ENCODE measurements at regions not wholly inside any gene's neighbourhood (a gene's known extent, or its start where the extent isn't known, plus 50 kb on each side); places are given as distances from the start of the nearest gene placed in this dataset.
A peak's percentile ranks its signal among the peaks of the same experiment; 100 is the strongest.
"Not testable (repeated sequence)": the region's sequence is repeated elsewhere in the genome, so short reads cannot be mapped to it uniquely, and the experiment has no call there.

GRCh38 chr2:89537862-89538261 is 846.4 kb downstream of the RPIA start:
- H3K9me3 ChIP-seq (ENCODE audit: control insufficient read depth, low read depth, low read length); H3K4me1 ChIP-seq (ENCODE audit: control insufficient read depth, low read depth, low read length): not testable (repeated sequence)

GRCh38 chr2:89544110-89544509 is 852.6 kb downstream of the RPIA start:
- not testable (repeated sequence) for H3K9me3 ChIP-seq (ENCODE audit: control insufficient read depth, low read depth, low read length); H3K4me3 ChIP-seq (ENCODE audit: low read length); H3K9ac ChIP-seq (ENCODE audit: low read length); H3K27me3 ChIP-seq (ENCODE audit: control insufficient read depth, insufficient read depth, low read length); H3K27ac ChIP-seq (ENCODE audit: low read length); H3K36me3 ChIP-seq (ENCODE audit: control insufficient read depth, low read depth, low read length); H3K4me1 ChIP-seq (ENCODE audit: control insufficient read depth, low read depth, low read length)

More at GRCh38 chr2:89537862-89538261, 846.4 kb downstream of the RPIA start:
- H3K4me3 ChIP-seq (ENCODE audit: low read length); H3K9ac ChIP-seq (ENCODE audit: low read length); H3K36me3 ChIP-seq (ENCODE audit: control insufficient read depth, low read depth, low read length); H3K27ac ChIP-seq (ENCODE audit: low read length); H3K27me3 ChIP-seq (ENCODE audit: control insufficient read depth, insufficient read depth, low read length): not testable (repeated sequence)

DNA sequence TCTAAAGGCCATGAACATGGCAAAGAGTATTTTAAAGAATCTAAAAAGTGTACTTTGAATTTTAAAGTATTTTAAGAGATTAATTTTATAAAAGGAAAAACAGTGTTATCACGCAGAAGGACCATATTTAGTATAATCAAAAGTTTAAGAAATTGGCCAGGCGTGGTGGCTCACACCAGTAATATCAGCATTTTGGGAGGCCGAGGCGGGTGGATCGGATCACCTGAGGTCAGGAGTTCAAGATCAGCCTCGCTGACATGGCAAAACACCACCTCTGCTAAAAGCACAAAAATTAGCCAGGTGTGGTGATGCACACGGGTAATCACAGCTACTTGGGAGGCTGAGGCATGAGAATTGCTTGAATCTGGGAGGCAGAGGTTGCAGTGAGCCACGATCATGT is 887.7 kb downstream of the RPIA start:
- H3K9ac ChIP-seq (ENCODE audit: low read length); H3K27me3 ChIP-seq (ENCODE audit: control insufficient read depth, insufficient read depth, low read length); H3K36me3 ChIP-seq (ENCODE audit: control insufficient read depth, low read depth, low read length); H3K4me3 ChIP-seq (ENCODE audit: low read length); H3K27ac ChIP-seq (ENCODE audit: low read length); H3K9me3 ChIP-seq (ENCODE audit: control insufficient read depth, low read depth, low read length); H3K4me1 ChIP-seq (ENCODE audit: control insufficient read depth, low read depth, low read length): not testable (repeated sequence)

GRCh38 chr2:89582816-89583215 is 891.3 kb downstream of the RPIA start:
- H3K27ac ChIP-seq (ENCODE audit: low read length); H3K4me1 ChIP-seq (ENCODE audit: control insufficient read depth, low read depth, low read length); H3K27me3 ChIP-seq (ENCODE audit: control insufficient read depth, insufficient read depth, low read length); H3K9me3 ChIP-seq (ENCODE audit: control insufficient read depth, low read depth, low read length); H3K9ac ChIP-seq (ENCODE audit: low read length); H3K36me3 ChIP-seq (ENCODE audit: control insufficient read depth, low read depth, low read length); H3K4me3 ChIP-seq (ENCODE audit: low read length): not testable (repeated sequence)

GRCh38 chr2:89584046-89584445 is 892.6 kb downstream of the RPIA start:
- not testable (repeated sequence) for H3K36me3 ChIP-seq (ENCODE audit: control insufficient read depth, low read depth, low read length); H3K27me3 ChIP-seq (ENCODE audit: control insufficient read depth, insufficient read depth, low read length); H3K9ac ChIP-seq (ENCODE audit: low read length)

DNA sequence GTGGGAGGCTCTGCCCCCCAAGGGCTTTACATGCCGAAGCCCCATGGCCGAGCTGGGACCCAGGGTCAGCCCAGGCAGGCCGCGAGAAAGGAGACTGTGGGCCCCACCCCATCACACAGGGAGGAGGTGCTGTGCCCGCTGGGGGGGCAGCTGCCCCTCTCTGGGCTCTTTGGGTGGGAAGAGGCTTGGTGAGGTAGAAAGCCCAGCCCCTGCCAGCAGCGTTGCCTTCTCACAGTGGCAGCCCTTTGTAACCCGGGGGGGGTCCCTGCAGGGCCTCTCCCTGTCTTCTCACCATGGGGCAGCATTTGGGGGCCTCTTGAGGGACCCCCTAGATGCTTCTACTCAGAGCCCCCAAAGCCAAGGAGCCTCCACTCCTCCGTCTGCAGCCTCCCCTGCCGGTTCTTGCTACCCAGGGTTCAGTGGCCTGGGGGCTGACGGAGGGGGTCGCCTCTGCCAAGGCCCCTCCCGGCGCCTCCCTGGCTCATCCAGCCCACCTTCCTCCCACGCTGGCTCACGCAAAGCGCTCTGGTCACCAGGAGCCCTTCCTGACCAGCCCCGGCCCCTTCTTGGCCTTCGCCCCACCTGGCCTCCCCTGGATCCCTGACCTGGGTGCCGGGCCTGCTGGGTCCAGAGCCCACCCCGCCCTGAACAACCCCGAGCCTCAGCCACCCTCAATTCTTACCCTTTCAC is 893.5 kb downstream of the RPIA start:
- H3K4me3 ChIP-seq (ENCODE audit: low read length), result peak overlapping the region; percentile 56
- H3K36me3 ChIP-seq (ENCODE audit: control insufficient read depth, low read depth, low read length); H3K4me1 ChIP-seq (ENCODE audit: control insufficient read depth, low read depth, low read length); H3K27me3 ChIP-seq (ENCODE audit: control insufficient read depth, insufficient read depth, low read length); H3K9ac ChIP-seq (ENCODE audit: low read length); H3K9me3 ChIP-seq (ENCODE audit: control insufficient read depth, low read depth, low read length); H3K27ac ChIP-seq (ENCODE audit: low read length): not testable (repeated sequence)

More at GRCh38 chr2:89584046-89584445, 892.6 kb downstream of the RPIA start:
- not testable (repeated sequence) for H3K4me1 ChIP-seq (ENCODE audit: control insufficient read depth, low read depth, low read length); H3K9me3 ChIP-seq (ENCODE audit: control insufficient read depth, low read depth, low read length); H3K27ac ChIP-seq (ENCODE audit: low read length); H3K4me3 ChIP-seq (ENCODE audit: low read length)

- not testable (repeated sequence) for H3K9ac ChIP-seq (ENCODE audit: low read length); H3K27me3 ChIP-seq (ENCODE audit: control insufficient read depth, insufficient read depth, low read length); H3K9me3 ChIP-seq (ENCODE audit: control insufficient read depth, low read depth, low read length); H3K27ac ChIP-seq (ENCODE audit: low read length); H3K36me3 ChIP-seq (ENCODE audit: control insufficient read depth, low read depth, low read length); H3K4me1 ChIP-seq (ENCODE audit: control insufficient read depth, low read depth, low read length)
- H3K4me3 ChIP-seq (ENCODE audit: low read length), result peak overlapping the region; percentile 56
Measured at GRCh38 chr2:89585558-89585920, 894.1 kb downstream of the RPIA start.

DNA sequence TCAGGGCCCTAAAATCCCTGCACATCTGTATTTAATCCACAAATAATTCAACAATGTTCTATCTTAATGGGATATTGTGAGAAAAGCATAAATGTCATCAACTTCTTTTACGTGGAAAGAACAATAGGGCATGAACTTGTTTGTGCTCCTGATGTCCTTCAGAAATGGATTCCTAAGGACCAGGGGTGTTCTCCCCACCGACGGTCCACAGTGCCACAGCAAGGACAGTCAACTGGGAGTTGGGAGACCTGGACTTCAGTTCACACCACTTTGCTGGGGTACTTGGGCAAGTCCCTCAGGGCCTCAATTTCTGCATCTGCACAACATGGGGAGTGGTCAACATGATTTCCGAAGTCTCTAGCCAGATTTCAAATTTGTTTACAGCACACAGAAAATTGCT is 908.4 kb downstream of the RPIA start:
- H3K9ac ChIP-seq (ENCODE audit: low read length); H3K4me3 ChIP-seq (ENCODE audit: low read length): not testable (repeated sequence)

GRCh38 chr2:89606514-89606913 is 915.0 kb downstream of the RPIA start:
- not testable (repeated sequence) for H3K27ac ChIP-seq (ENCODE audit: low read length)

More for the DNA sequence above, 908.4 kb downstream of the RPIA start:
- H3K4me1 ChIP-seq (ENCODE audit: control insufficient read depth, low read depth, low read length); H3K27ac ChIP-seq (ENCODE audit: low read length); H3K36me3 ChIP-seq (ENCODE audit: control insufficient read depth, low read depth, low read length); H3K9me3 ChIP-seq (ENCODE audit: control insufficient read depth, low read depth, low read length); H3K27me3 ChIP-seq (ENCODE audit: control insufficient read depth, insufficient read depth, low read length): not testable (repeated sequence)

DNA sequence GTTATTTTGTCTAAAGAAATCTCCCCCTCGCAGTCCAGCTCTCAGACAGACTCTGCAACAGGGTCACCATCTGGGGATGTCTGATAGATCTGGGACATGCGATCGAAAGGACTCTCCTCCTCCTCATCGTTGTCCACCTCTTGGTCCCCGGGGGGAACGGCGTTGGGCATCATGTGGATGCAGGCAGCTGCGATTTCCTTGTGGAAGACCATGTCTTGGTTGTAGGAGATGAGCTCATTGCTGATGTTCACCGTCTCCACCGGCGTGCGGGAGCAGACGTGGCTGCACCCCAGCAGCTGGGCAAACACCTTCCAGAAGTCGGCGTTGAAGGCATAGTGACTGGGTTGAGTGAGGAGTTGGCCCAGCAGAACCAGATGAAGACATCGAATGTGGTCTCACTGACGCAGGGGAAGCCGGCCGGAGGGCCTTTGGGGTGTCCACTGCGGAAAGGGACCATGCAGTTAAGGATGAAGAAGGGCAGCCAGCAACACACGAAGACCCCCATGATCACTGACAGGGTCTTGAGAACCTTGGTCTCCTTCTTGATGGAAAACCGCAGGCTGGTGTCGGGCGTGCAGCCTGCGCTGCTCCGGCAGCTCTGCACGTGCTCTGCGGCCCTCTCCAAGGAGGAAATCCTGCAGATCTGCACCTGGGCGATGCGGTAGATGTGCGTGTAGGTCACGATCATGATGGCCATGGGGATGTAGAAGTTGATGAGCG is 918.9 kb downstream of the RPIA start:
- H3K9me3 ChIP-seq (ENCODE audit: control insufficient read depth, low read depth, low read length); H3K4me1 ChIP-seq (ENCODE audit: control insufficient read depth, low read depth, low read length); H3K27ac ChIP-seq (ENCODE audit: low read length); H3K36me3 ChIP-seq (ENCODE audit: control insufficient read depth, low read depth, low read length); H3K4me3 ChIP-seq (ENCODE audit: low read length); H3K9ac ChIP-seq (ENCODE audit: low read length): not testable (repeated sequence)
- H3K27me3 ChIP-seq (ENCODE audit: control insufficient read depth, insufficient read depth, low read length), result peaks cover 41% of the 10 kb centered on the region

More at GRCh38 chr2:89606514-89606913, 915.0 kb downstream of the RPIA start:
- peaks cover 18% of the 10 kb centered on the region for H3K27me3 ChIP-seq (ENCODE audit: control insufficient read depth, insufficient read depth, low read length)
- H3K9ac ChIP-seq (ENCODE audit: low read length); H3K36me3 ChIP-seq (ENCODE audit: control insufficient read depth, low read depth, low read length); H3K9me3 ChIP-seq (ENCODE audit: control insufficient read depth, low read depth, low read length); H3K4me1 ChIP-seq (ENCODE audit: control insufficient read depth, low read depth, low read length); H3K4me3 ChIP-seq (ENCODE audit: low read length): not testable (repeated sequence)

DNA sequence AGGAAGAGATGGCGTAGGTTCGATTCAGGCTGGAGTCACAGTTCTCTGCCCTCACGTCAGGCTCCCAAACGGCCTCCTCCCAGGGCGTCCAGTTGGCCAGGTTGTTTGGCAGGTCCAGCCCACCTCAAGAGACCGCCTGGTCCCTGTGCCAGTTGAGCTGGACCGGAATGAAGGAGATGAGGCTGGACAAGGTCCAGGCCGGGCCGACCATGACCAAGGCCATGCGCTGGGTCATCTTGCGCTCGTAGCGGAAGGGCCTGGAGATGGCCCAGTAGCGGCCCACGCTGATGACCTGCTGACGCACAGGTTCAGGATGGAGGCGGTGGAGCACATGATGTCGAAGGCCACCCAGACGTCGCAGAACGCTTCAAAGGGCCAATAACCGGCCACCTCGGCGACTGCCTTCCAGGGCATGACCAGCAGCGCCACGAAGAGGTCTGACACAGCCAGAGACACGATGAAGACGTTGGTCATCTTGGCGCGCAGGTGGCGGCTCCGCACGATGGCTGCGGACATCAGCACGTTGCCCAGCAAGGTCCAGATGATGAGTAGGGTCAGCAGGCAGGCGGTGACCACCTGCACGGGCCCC is 919.5 kb downstream of the RPIA start:
- peaks cover 41% of the 10 kb centered on the region for H3K27me3 ChIP-seq (ENCODE audit: control insufficient read depth, insufficient read depth, low read length)
- H3K4me3 ChIP-seq (ENCODE audit: low read length); H3K27ac ChIP-seq (ENCODE audit: low read length); H3K4me1 ChIP-seq (ENCODE audit: control insufficient read depth, low read depth, low read length); H3K9me3 ChIP-seq (ENCODE audit: control insufficient read depth, low read depth, low read length); H3K9ac ChIP-seq (ENCODE audit: low read length); H3K36me3 ChIP-seq (ENCODE audit: control insufficient read depth, low read depth, low read length): not testable (repeated sequence)

DNA sequence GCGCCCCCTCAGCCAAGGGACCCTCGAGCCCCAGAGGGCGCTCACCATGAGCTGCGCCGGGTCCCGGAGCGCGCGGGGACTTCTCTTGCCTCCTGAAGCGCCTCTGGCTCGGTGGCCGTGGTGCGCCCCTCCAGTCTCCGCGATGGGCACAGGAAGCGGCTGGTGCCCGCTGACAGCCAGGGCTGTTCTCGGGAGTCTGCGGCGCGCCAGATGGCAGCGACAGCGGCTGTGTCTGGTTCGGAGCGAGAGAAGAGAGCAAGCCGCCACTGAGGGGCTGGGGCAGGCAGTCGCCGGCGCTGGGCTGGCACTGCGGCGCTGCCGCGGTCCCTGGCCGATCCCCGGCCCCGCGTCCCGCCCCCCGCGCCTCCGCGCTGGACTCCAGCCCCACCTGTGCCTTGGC is 920.2 kb downstream of the RPIA start:
- Histone ChIP-seq H3K27me3 (ENCODE audit: control insufficient read depth, insufficient read depth, low read length) (peaks cover 41% of the 10 kb centered on the region), H3K4me3 (ENCODE audit: low read length) (peak overlapping the region; percentile 21)
- H3K9me3 ChIP-seq (ENCODE audit: control insufficient read depth, low read depth, low read length); H3K27ac ChIP-seq (ENCODE audit: low read length); H3K36me3 ChIP-seq (ENCODE audit: control insufficient read depth, low read depth, low read length); H3K9ac ChIP-seq (ENCODE audit: low read length); H3K4me1 ChIP-seq (ENCODE audit: control insufficient read depth, low read depth, low read length): not testable (repeated sequence)

Data from iPS-18a (cell line).